ENCODE measurements at regions not wholly inside any gene's neighbourhood (a gene's known extent, or its start where the extent isn't known, plus 50 kb on each side); places are given as distances from the start of the nearest gene placed in this dataset.

- DNase-seq (ENCODE audit: low read depth): no peak
These were observed 543.0 kb upstream of the TBL1XR1 start for GRCh38 chr3:177740254-177740653.

GRCh38 chr3:177742273-177742672 lies 545.0 kb upstream of the TBL1XR1 start:
- DNase-seq (ENCODE audit: low read depth): no peak

- no peak for DNase-seq (ENCODE audit: low read depth)
These were observed 546.0 kb upstream of the TBL1XR1 start for GRCh38 chr3:177743173-177743890.

GRCh38 chr3:177744873-177745606 lies 547.8 kb upstream of the TBL1XR1 start:
- DNase-seq (ENCODE audit: low read depth): no peak

GRCh38 chr3:177745607-177746005 lies 548.3 kb upstream of the TBL1XR1 start:
- DNase-seq (ENCODE audit: low read depth): no peak

- DNase-seq (ENCODE audit: low read depth): no peak
These were observed 549.2 kb upstream of the TBL1XR1 start for GRCh38 chr3:177746337-177746933.

GRCh38 chr3:177749836-177750235 lies 552.6 kb upstream of the TBL1XR1 start:
- no peak for DNase-seq (ENCODE audit: low read depth)

- no peak for DNase-seq (ENCODE audit: low read depth)
These were observed 553.2 kb upstream of the TBL1XR1 start for GRCh38 chr3:177750436-177750835.

- DNase-seq (ENCODE audit: low read depth): no peak
These were observed 554.5 kb upstream of the TBL1XR1 start for GRCh38 chr3:177751770-177752169.

GRCh38 chr3:177752831-177753230 lies 555.5 kb upstream of the TBL1XR1 start:
- DNase-seq (ENCODE audit: low read depth): no peak

GRCh38 chr3:177753451-177754155 lies 556.3 kb upstream of the TBL1XR1 start:
- peak; percentile 65 for DNase-seq (ENCODE audit: low read depth)

GRCh38 chr3:177754508-177754921 lies 557.2 kb upstream of the TBL1XR1 start:
- DNase-seq (ENCODE audit: low read depth): peak; percentile 63

GRCh38 chr3:177758126-177758525 lies 560.8 kb upstream of the TBL1XR1 start:
- DNase-seq (ENCODE audit: low read depth): no peak

GRCh38 chr3:177760803-177761202 lies 563.5 kb upstream of the TBL1XR1 start:
- DNase-seq (ENCODE audit: low read depth): no peak

- DNase-seq (ENCODE audit: low read depth): no peak
These were observed 567.2 kb upstream of the TBL1XR1 start for GRCh38 chr3:177764377-177764912.

GRCh38 chr3:177764933-177765332 lies 567.7 kb upstream of the TBL1XR1 start:
- no peak for DNase-seq (ENCODE audit: low read depth)

- peak; percentile 49 for DNase-seq (ENCODE audit: low read depth)
These were observed 573.3 kb upstream of the TBL1XR1 start for GRCh38 chr3:177770383-177771230.

- no peak for DNase-seq (ENCODE audit: low read depth)
These were observed 574.5 kb upstream of the TBL1XR1 start for GRCh38 chr3:177771780-177772179.

GRCh38 chr3:177772908-177773557 lies 575.8 kb upstream of the TBL1XR1 start:
- peak; percentile 41 for DNase-seq (ENCODE audit: low read depth)

GRCh38 chr3:177773717-177774116 lies 576.4 kb upstream of the TBL1XR1 start:
- DNase-seq (ENCODE audit: low read depth): no peak
